KG1 (cell line): ENCODE measurements at regions not wholly inside any gene's neighbourhood (a gene's known extent, or its start where the extent isn't known, plus 50 kb on each side); places are given as distances from the start of the nearest gene placed in this dataset.

ENCODE experiments used
- DNase-seq: peaks from one replicate; lab custom pipeline; 2025; lab: John Stamatoyannopoulos, UW

- DNase-seq, result no peak
Observed at GRCh38 chr5:103375863-103376591, 117.5 kb downstream of the MACIR start.

GRCh38 chr5:103375350-103375749, 116.8 kb downstream of the MACIR start:
- no peak for DNase-seq

GRCh38 chr5:103374473-103374963, 116.0 kb downstream of the MACIR start:
- no peak for DNase-seq

- DNase-seq, result no peak
Observed at GRCh38 chr5:103373597-103374472, 115.3 kb downstream of the MACIR start.

GRCh38 chr5:103371046-103371607, 112.6 kb downstream of the MACIR start:
- DNase-seq, result no peak

- DNase-seq, result no peak
Observed at GRCh38 chr5:103369125-103370120, 110.9 kb downstream of the MACIR start.

GRCh38 chr5:103367702-103368101, 109.1 kb downstream of the MACIR start:
- no peak for DNase-seq

- DNase-seq, result no peak
Observed at GRCh38 chr5:103366918-103367549, 108.5 kb downstream of the MACIR start.

- no peak for DNase-seq
Observed at GRCh38 chr5:103364074-103364473, 105.5 kb downstream of the MACIR start.

- no peak for DNase-seq
Observed at GRCh38 chr5:103362211-103362610, 103.6 kb downstream of the MACIR start.

GRCh38 chr5:103360475-103360874, 101.9 kb downstream of the MACIR start:
- no peak for DNase-seq

- no peak for DNase-seq
Observed at GRCh38 chr5:103358305-103358995, 99.9 kb downstream of the MACIR start.

GRCh38 chr5:103357636-103358035, 99.1 kb downstream of the MACIR start:
- DNase-seq, result no peak

- no peak for DNase-seq
Observed at GRCh38 chr5:103356350-103357091, 98.0 kb downstream of the MACIR start.

- no peak for DNase-seq
Observed at GRCh38 chr5:103355579-103355978, 97.0 kb downstream of the MACIR start.

GRCh38 chr5:103354446-103354845, 95.9 kb downstream of the MACIR start:
- DNase-seq, result no peak

- DNase-seq, result no peak
Observed at GRCh38 chr5:103353581-103353980, 95.0 kb downstream of the MACIR start.

GRCh38 chr5:103347716-103348423, 89.3 kb downstream of the MACIR start:
- no peak for DNase-seq

GRCh38 chr5:103346162-103346748, 87.7 kb downstream of the MACIR start:
- no peak for DNase-seq
